ENCODE measurements at regions not wholly inside any gene's neighbourhood (a gene's known extent, or its start where the extent isn't known, plus 50 kb on each side); places are given as distances from the start of the nearest gene placed in this dataset.
"Not testable (repeated sequence)": the region's sequence is repeated elsewhere in the genome, so short reads cannot be mapped to it uniquely, and the experiment has no call there.

- H3K9ac ChIP-seq (ENCODE audit: low read length), result no peak overlapping the region
- no peaks in the 10 kb centered on the region for H3K27me3 ChIP-seq (ENCODE audit: control insufficient read depth, insufficient read depth, low read length)
- H3K4me1 ChIP-seq (ENCODE audit: control insufficient read depth, low read depth, low read length), result no peaks in the 10 kb centered on the region
- no peaks in the 10 kb centered on the region for H3K36me3 ChIP-seq (ENCODE audit: control insufficient read depth, low read depth, low read length)
- no peak overlapping the region for H3K4me3 ChIP-seq (ENCODE audit: low read length)
- peaks cover 48% of the 10 kb centered on the region for H3K9me3 ChIP-seq (ENCODE audit: control insufficient read depth, low read depth, low read length)
- no peak overlapping the region for H3K27ac ChIP-seq (ENCODE audit: low read length)
Measured at GRCh38 chr14:106459971-106460730, 933.8 kb downstream of the TMEM121 start.

GRCh38 chr14:106460916-106461315 lies 934.5 kb downstream of the TMEM121 start:
- H3K27me3 ChIP-seq (ENCODE audit: control insufficient read depth, insufficient read depth, low read length), result no peaks in the 10 kb centered on the region
- peaks cover 43% of the 10 kb centered on the region for H3K9me3 ChIP-seq (ENCODE audit: control insufficient read depth, low read depth, low read length)
- H3K36me3 ChIP-seq (ENCODE audit: control insufficient read depth, low read depth, low read length), result no peaks in the 10 kb centered on the region
- H3K27ac ChIP-seq (ENCODE audit: low read length), result no peak overlapping the region
- H3K4me3 ChIP-seq (ENCODE audit: low read length), result no peak overlapping the region
- no peak overlapping the region for H3K9ac ChIP-seq (ENCODE audit: low read length)
- no peaks in the 10 kb centered on the region for H3K4me1 ChIP-seq (ENCODE audit: control insufficient read depth, low read depth, low read length)

- not testable (repeated sequence) for H3K27ac ChIP-seq (ENCODE audit: low read length); H3K4me3 ChIP-seq (ENCODE audit: low read length); H3K9ac ChIP-seq (ENCODE audit: low read length); H3K27me3 ChIP-seq (ENCODE audit: control insufficient read depth, insufficient read depth, low read length); H3K36me3 ChIP-seq (ENCODE audit: control insufficient read depth, low read depth, low read length); H3K4me1 ChIP-seq (ENCODE audit: control insufficient read depth, low read depth, low read length)
- H3K9me3 ChIP-seq (ENCODE audit: control insufficient read depth, low read depth, low read length), result peaks cover 18% of the 10 kb centered on the region
Measured at GRCh38 chr14:106466483-106466882, 940.1 kb downstream of the TMEM121 start.

GRCh38 chr14:106468869-106469268 lies 942.5 kb downstream of the TMEM121 start:
- H3K36me3 ChIP-seq (ENCODE audit: control insufficient read depth, low read depth, low read length); H3K27me3 ChIP-seq (ENCODE audit: control insufficient read depth, insufficient read depth, low read length); H3K9ac ChIP-seq (ENCODE audit: low read length); H3K4me1 ChIP-seq (ENCODE audit: control insufficient read depth, low read depth, low read length); H3K4me3 ChIP-seq (ENCODE audit: low read length); H3K27ac ChIP-seq (ENCODE audit: low read length): not testable (repeated sequence)
- H3K9me3 ChIP-seq (ENCODE audit: control insufficient read depth, low read depth, low read length), result peaks cover 12% of the 10 kb centered on the region

GRCh38 chr14:106470028-106470427 lies 943.6 kb downstream of the TMEM121 start:
- H3K9me3 ChIP-seq (ENCODE audit: control insufficient read depth, low read depth, low read length), result peaks cover 19% of the 10 kb centered on the region
- H3K36me3 ChIP-seq (ENCODE audit: control insufficient read depth, low read depth, low read length); H3K27me3 ChIP-seq (ENCODE audit: control insufficient read depth, insufficient read depth, low read length); H3K4me1 ChIP-seq (ENCODE audit: control insufficient read depth, low read depth, low read length); H3K4me3 ChIP-seq (ENCODE audit: low read length); H3K9ac ChIP-seq (ENCODE audit: low read length); H3K27ac ChIP-seq (ENCODE audit: low read length): not testable (repeated sequence)

GRCh38 chr14:106474261-106475028 lies 948.1 kb downstream of the TMEM121 start:
- not testable (repeated sequence) for H3K27ac ChIP-seq (ENCODE audit: low read length); H3K9ac ChIP-seq (ENCODE audit: low read length); H3K9me3 ChIP-seq (ENCODE audit: control insufficient read depth, low read depth, low read length); H3K4me3 ChIP-seq (ENCODE audit: low read length); H3K36me3 ChIP-seq (ENCODE audit: control insufficient read depth, low read depth, low read length); H3K4me1 ChIP-seq (ENCODE audit: control insufficient read depth, low read depth, low read length); H3K27me3 ChIP-seq (ENCODE audit: control insufficient read depth, insufficient read depth, low read length)

- not testable (repeated sequence) for H3K27me3 ChIP-seq (ENCODE audit: control insufficient read depth, insufficient read depth, low read length)
Measured at GRCh38 chr14:106475214-106475613, 948.8 kb downstream of the TMEM121 start.

GRCh38 chr14:106477600-106477999 lies 951.2 kb downstream of the TMEM121 start:
- H3K36me3 ChIP-seq (ENCODE audit: control insufficient read depth, low read depth, low read length); H3K4me1 ChIP-seq (ENCODE audit: control insufficient read depth, low read depth, low read length); H3K4me3 ChIP-seq (ENCODE audit: low read length); H3K9me3 ChIP-seq (ENCODE audit: control insufficient read depth, low read depth, low read length); H3K27me3 ChIP-seq (ENCODE audit: control insufficient read depth, insufficient read depth, low read length); H3K27ac ChIP-seq (ENCODE audit: low read length); H3K9ac ChIP-seq (ENCODE audit: low read length): not testable (repeated sequence)

More at GRCh38 chr14:106475214-106475613, 948.8 kb downstream of the TMEM121 start:
- H3K36me3 ChIP-seq (ENCODE audit: control insufficient read depth, low read depth, low read length); H3K9me3 ChIP-seq (ENCODE audit: control insufficient read depth, low read depth, low read length); H3K9ac ChIP-seq (ENCODE audit: low read length); H3K27ac ChIP-seq (ENCODE audit: low read length); H3K4me3 ChIP-seq (ENCODE audit: low read length); H3K4me1 ChIP-seq (ENCODE audit: control insufficient read depth, low read depth, low read length): not testable (repeated sequence)

GRCh38 chr14:106480287-106480686 lies 953.9 kb downstream of the TMEM121 start:
- not testable (repeated sequence) for H3K9me3 ChIP-seq (ENCODE audit: control insufficient read depth, low read depth, low read length); H3K9ac ChIP-seq (ENCODE audit: low read length); H3K4me3 ChIP-seq (ENCODE audit: low read length); H3K27me3 ChIP-seq (ENCODE audit: control insufficient read depth, insufficient read depth, low read length); H3K27ac ChIP-seq (ENCODE audit: low read length); H3K36me3 ChIP-seq (ENCODE audit: control insufficient read depth, low read depth, low read length); H3K4me1 ChIP-seq (ENCODE audit: control insufficient read depth, low read depth, low read length)

GRCh38 chr14:106482213-106482612 lies 955.8 kb downstream of the TMEM121 start:
- H3K9me3 ChIP-seq (ENCODE audit: control insufficient read depth, low read depth, low read length), result peaks cover 14% of the 10 kb centered on the region
- not testable (repeated sequence) for H3K36me3 ChIP-seq (ENCODE audit: control insufficient read depth, low read depth, low read length); H3K27ac ChIP-seq (ENCODE audit: low read length); H3K4me3 ChIP-seq (ENCODE audit: low read length); H3K9ac ChIP-seq (ENCODE audit: low read length); H3K27me3 ChIP-seq (ENCODE audit: control insufficient read depth, insufficient read depth, low read length); H3K4me1 ChIP-seq (ENCODE audit: control insufficient read depth, low read depth, low read length)

GRCh38 chr14:106487600-106487999 lies 961.2 kb downstream of the TMEM121 start:
- peaks cover 61% of the 10 kb centered on the region for H3K9me3 ChIP-seq (ENCODE audit: control insufficient read depth, low read depth, low read length)
- no peak overlapping the region for H3K9ac ChIP-seq (ENCODE audit: low read length)
- no peaks in the 10 kb centered on the region for H3K36me3 ChIP-seq (ENCODE audit: control insufficient read depth, low read depth, low read length)
- no peak overlapping the region for H3K27ac ChIP-seq (ENCODE audit: low read length)
- H3K27me3 ChIP-seq (ENCODE audit: control insufficient read depth, insufficient read depth, low read length), result no peaks in the 10 kb centered on the region
- no peaks in the 10 kb centered on the region for H3K4me1 ChIP-seq (ENCODE audit: control insufficient read depth, low read depth, low read length)
- no peak overlapping the region for H3K4me3 ChIP-seq (ENCODE audit: low read length)

GRCh38 chr14:106488291-106488690 lies 961.9 kb downstream of the TMEM121 start:
- no peaks in the 10 kb centered on the region for H3K36me3 ChIP-seq (ENCODE audit: control insufficient read depth, low read depth, low read length)
- H3K27me3 ChIP-seq (ENCODE audit: control insufficient read depth, insufficient read depth, low read length), result no peaks in the 10 kb centered on the region
- H3K9me3 ChIP-seq (ENCODE audit: control insufficient read depth, low read depth, low read length), result peaks cover 66% of the 10 kb centered on the region
- no peak overlapping the region for H3K4me3 ChIP-seq (ENCODE audit: low read length)
- no peak overlapping the region for H3K9ac ChIP-seq (ENCODE audit: low read length)
- H3K27ac ChIP-seq (ENCODE audit: low read length), result no peak overlapping the region
- H3K4me1 ChIP-seq (ENCODE audit: control insufficient read depth, low read depth, low read length), result no peaks in the 10 kb centered on the region
